ENCODE measurements at regions not wholly inside any gene's neighbourhood (a gene's known extent, or its start where the extent isn't known, plus 50 kb on each side); places are given as distances from the start of the nearest gene placed in this dataset.

DNA sequence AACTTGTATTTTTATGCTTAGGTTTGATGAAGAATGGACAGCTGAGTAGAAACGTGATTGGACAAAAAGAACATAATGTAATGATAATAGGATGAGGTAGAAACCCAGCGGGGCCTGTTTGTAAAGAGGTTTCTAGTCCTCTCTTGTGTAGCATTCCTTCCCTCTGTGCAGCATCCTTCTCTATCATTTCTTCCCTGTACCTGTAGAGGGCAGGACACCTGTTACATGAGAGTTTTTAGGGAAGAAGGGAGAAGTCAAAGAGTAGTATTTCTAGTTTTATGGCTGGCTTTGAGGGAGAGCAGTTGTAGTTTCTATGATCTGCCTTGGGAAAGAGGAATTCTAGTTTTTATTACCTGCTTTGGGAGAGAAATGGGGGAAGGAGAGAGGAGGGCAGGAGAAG is 162.1 kb upstream of the FST start:
- DNase-seq: no peak
- no peaks in the 10 kb centered on the region for H3K36me3 ChIP-seq
- intact Hi-C loops (cut with micrococcal nuclease): no loop called here
- H3K4me3 ChIP-seq: no peak overlapping the region
- no peak overlapping the region for H3K27ac ChIP-seq (replicated peaks)
- H3K4me1 ChIP-seq: no peaks in the 10 kb centered on the region
- TF ChIP-seq, protein P1, sequence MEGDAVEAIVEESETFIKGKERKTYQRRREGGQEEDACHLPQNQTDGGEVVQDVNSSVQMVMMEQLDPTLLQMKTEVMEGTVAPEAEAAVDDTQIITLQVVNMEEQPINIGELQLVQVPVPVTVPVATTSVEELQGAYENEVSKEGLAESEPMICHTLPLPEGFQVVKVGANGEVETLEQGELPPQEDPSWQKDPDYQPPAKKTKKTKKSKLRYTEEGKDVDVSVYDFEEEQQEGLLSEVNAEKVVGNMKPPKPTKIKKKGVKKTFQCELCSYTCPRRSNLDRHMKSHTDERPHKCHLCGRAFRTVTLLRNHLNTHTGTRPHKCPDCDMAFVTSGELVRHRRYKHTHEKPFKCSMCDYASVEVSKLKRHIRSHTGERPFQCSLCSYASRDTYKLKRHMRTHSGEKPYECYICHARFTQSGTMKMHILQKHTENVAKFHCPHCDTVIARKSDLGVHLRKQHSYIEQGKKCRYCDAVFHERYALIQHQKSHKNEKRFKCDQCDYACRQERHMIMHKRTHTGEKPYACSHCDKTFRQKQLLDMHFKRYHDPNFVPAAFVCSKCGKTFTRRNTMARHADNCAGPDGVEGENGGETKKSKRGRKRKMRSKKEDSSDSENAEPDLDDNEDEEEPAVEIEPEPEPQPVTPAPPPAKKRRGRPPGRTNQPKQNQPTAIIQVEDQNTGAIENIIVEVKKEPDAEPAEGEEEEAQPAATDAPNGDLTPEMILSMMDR (IDR thresholded peaks at IDR 0.05; ENCODE audit: borderline replicate concordance): no peak
- no peaks in the 10 kb centered on the region for H3K27me3 ChIP-seq (ENCODE audit: low read depth)
- peaks cover 16% of the 10 kb centered on the region for H3K9me3 ChIP-seq (replicated peaks)

DNA sequence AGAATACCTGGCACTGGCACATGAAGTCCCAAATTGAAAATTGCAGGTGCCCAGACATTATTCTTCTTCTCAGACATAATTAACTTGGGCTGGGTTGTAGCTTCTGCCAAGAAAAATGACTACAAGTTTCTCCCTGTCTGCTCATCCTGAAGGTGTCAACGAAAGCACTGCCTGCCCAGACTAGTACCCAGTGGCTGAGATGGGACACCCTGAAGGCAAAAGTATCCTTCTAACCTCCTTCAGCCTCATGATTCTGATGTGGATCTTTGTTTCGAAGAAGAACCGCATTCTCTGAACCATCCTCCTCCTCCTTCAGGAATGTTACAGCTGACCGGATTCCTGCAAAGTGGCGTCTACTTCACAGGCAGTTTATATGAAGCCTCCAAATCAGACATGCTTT is 161.1 kb upstream of the FST start:
- TF ChIP-seq, protein P1 (IDR thresholded peaks at IDR 0.05; ENCODE audit: borderline replicate concordance): no peak
- Histone ChIP-seq H3K27ac (replicated peaks) (no peak overlapping the region), H3K4me3 (no peak overlapping the region), H3K4me1 (no peaks in the 10 kb centered on the region), H3K27me3 (ENCODE audit: low read depth) (no peaks in the 10 kb centered on the region), H3K36me3 (no peaks in the 10 kb centered on the region), H3K9me3 (replicated peaks) (peaks cover 16% of the 10 kb centered on the region)
- no peak for DNase-seq
- intact Hi-C loops (cut with micrococcal nuclease): no loop called here

DNA sequence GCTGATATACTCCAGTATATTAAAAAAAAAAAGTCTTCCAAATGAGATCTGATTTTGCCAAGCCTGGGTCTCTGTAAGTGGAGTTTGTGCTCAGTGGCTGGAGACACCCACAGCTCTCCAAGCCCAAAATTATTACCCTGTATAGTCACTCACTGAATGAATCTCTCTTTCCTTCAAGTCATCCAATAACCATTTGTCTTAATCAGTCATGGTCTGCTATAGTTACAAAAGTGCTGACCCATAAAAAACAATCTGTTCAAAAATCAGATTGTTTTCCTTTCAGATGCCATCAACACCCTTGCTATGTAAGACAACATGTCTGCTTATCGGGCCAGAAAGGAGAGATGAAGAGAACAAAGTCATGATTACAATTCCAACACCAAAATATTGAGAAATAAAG is 159.4 kb upstream of the FST start:
- no peak for DNase-seq
- Histone ChIP-seq H3K9me3 (replicated peaks) (peaks cover 5% of the 10 kb centered on the region), H3K27me3 (ENCODE audit: low read depth) (no peaks in the 10 kb centered on the region), H3K4me3 (no peak overlapping the region), H3K4me1 (no peaks in the 10 kb centered on the region), H3K27ac (replicated peaks) (no peak overlapping the region), H3K36me3 (no peaks in the 10 kb centered on the region)
- intact Hi-C loops (cut with micrococcal nuclease): no loop called here
- TF ChIP-seq, protein P1 (IDR thresholded peaks at IDR 0.05; ENCODE audit: borderline replicate concordance): no peak

DNA sequence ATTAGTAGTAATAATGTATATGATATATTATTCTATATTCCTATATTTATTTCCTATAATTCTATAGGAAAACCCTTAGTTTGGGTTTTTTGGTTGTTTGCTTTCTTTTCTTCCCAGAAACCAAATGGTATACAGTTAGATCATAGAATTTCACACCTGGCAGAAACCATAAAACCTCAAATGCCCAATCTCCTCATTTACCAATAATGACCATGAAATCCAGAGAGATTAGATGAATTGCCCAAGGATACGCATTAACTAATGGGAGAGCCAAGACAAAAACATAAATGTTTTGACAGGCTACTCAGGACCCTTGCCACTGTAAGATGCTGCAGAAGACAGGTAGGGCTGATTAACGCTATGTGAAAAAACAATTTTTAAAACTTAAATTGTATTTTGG is 158.7 kb upstream of the FST start:
- Histone ChIP-seq H3K9me3 (replicated peaks) (no peaks in the 10 kb centered on the region), H3K27me3 (ENCODE audit: low read depth) (no peaks in the 10 kb centered on the region), H3K4me3 (no peak overlapping the region), H3K36me3 (no peaks in the 10 kb centered on the region), H3K27ac (replicated peaks) (no peak overlapping the region), H3K4me1 (no peaks in the 10 kb centered on the region)
- TF ChIP-seq, protein P1 (IDR thresholded peaks at IDR 0.05; ENCODE audit: borderline replicate concordance): no peak
- intact Hi-C loops (cut with micrococcal nuclease): no loop called here
- no peak for DNase-seq

DNA sequence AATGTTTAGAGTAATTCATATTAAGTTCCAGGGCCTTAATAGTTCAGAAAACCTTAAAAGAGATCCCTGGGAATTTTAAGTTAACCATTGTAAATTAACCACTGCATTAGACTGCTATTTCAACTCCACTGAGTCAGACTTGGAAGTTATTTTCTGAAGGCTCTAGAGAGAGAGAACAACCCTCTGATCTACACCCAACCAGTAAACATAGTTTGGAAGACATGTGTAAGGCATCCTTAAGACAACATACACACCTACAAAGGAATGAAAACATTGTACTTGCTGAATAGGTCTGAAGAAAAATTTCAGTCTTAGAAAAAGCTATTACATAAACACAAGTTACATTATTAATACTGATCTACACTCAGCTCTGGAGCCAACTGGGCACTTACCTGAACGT is 158.2 kb upstream of the FST start:
- intact Hi-C loops (cut with micrococcal nuclease): no loop called here
- TF ChIP-seq, protein P1 (IDR thresholded peaks at IDR 0.05; ENCODE audit: borderline replicate concordance): no peak

DNA sequence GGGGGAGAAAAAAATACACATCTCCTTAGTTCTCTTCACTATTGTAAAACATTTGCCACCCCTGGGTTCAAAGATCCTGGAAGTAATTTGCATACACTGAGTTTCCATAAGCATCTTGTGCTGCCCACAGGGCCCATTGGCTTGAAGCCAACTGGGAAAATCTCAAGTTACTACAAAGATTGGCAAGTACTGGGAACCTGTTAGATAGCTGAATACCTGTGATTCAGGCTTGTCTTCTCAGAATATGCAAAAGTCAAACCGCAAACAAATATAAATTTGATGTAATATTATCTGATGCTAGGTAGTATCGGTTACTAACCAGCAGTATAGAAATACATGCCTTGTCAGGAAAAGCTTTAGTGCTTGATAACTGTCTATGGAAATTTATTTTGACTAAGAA is 156.9 kb upstream of the FST start:
- Histone ChIP-seq H3K9me3 (replicated peaks) (no peaks in the 10 kb centered on the region), H3K27ac (replicated peaks) (no peak overlapping the region), H3K4me1 (no peaks in the 10 kb centered on the region), H3K4me3 (no peak overlapping the region), H3K27me3 (ENCODE audit: low read depth) (no peaks in the 10 kb centered on the region), H3K36me3 (no peaks in the 10 kb centered on the region)
- intact Hi-C loops (cut with micrococcal nuclease): no loop called here
- DNase-seq: no peak
- TF ChIP-seq, protein P1 (IDR thresholded peaks at IDR 0.05; ENCODE audit: borderline replicate concordance): no peak

More for the DNA sequence above, 158.2 kb upstream of the FST start:
- Histone ChIP-seq H3K27me3 (ENCODE audit: low read depth) (no peaks in the 10 kb centered on the region), H3K4me3 (no peak overlapping the region), H3K4me1 (no peaks in the 10 kb centered on the region), H3K36me3 (no peaks in the 10 kb centered on the region), H3K27ac (replicated peaks) (no peak overlapping the region), H3K9me3 (replicated peaks) (no peaks in the 10 kb centered on the region)
- no peak for DNase-seq

All from left ventricle myocardium inferior (tissue), 1 donor.